ENCODE measurements at regions not wholly inside any gene's neighbourhood (a gene's known extent, or its start where the extent isn't known, plus 50 kb on each side); places are given as distances from the start of the nearest gene placed in this dataset.

DNA sequence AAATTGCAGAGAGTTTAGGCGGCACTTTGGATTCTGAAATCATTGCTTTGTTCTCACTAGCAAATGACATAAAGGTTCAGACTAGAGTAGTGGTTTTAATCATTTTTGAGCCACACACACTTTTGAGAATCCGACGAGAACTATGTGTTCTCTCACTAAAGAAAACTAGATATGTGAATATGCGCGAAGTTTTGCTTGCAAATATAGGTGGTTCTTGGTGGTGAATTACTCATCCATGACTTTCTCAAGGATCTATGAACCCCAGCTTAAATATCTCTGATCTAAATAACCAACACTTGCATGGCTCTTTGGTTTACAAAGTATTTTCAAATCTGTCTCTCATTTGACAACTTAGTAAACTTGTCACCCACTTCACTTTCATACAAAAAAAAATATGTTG lies 54.8 kb downstream of the NOG start:
- no peak for DNase-seq

DNA sequence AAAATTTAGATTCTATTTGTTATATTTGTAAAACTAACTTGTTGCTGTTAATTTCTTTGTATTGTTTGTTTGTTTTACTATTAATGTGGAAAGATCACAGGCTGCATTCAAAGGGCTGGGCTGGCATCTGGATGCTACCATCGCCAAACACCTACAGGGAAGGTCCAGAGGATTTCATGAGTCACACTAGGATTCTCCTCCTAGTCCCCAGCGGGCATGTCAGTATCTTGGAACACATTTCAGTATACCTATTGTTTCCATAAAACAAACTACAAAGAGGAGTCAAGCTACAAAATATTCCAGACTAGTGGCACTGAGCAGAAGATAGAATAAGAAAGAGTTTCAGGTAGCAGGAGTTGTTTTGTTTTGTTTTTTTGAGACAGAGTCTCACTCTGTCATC lies 55.3 kb downstream of the NOG start:
- no peak for DNase-seq

DNA sequence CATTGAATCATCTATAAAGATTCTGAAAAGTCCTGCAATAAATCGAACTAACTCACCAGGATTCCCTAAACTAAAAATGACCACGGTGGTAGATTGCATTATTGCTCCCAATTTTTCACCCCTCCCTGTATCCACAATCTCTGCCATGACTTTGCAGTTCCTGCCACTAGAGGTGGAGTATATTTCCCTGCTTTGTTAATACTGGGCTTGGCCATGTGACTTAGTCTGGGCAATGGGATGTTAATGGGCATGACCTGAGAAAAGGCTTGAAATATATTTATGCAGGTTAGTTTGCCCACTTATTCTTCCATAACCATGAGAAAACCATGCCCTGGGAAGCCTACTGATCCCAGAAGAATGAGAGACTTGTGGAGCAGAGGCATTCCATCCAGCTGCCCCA lies 59.1 kb downstream of the NOG start:
- no peak for DNase-seq

DNA sequence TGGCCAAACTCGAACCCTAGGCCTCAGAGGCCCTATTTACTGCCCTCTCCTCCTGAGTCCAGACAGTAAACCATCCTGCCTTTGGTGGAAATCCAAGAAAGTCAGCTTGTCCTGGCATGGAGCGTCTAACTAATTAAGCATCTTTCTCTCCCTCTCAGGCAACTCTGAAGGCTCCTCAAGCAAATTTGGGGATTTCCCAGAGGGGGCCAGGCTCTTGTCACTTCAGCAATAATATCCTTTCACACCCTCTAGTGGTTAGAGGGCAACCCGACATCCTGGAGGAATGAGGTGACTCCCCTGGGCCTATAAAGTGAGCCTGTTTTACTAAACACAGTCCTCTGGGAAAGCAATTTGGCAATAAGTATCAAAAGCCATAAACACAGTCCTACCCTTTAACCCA lies 60.4 kb downstream of the NOG start:
- peak; percentile 53 for DNase-seq

DNA sequence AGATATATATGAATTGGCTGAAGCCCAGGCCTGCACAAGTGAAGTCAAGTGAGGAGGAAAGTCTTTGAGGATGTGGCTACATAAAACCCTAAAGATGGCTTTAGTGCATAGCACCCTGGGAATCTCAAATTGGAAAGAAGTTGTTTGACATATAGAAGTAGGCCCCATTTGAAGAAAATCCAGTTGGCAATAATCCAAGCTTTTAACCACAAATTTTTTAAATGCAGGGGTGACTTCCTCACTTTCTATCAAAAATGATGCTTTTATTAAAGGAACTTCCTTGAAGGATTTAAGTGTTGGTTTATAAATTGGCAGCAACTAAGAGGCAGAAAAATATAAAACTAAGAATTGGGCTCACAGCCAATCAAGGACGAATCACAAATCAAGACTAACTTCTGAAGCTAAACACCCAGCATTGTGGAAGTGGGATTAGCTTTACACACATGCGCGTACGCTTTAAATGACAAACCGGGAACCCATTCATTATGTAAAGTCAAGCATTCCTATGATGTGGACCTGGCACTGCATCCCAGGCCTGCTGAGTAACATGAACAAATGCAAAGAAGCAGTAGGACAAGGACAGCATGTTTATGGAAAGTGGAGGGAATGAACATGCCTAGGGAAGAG lies 63.3 kb downstream of the NOG start:
- DNase-seq = no peak

DNA sequence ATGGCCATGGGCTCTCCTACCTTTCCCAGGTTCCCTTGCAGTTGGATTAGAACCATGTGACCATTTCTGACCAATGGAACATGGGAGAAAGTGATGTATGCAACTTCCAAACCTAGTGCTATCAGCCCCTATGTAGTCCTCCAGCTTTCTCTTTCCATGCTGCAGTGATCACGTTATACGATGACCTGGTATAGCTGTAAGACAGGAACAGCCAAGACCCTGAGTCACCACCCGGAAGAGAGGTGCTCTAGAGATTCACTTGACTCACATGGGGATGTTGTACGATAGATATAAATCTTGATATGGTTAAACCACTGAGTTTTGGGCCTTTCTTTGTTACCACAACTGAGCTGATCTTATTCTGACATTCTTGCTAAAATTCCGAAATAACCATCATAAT lies 65.1 kb downstream of the NOG start:
- no peak for DNase-seq

DNA sequence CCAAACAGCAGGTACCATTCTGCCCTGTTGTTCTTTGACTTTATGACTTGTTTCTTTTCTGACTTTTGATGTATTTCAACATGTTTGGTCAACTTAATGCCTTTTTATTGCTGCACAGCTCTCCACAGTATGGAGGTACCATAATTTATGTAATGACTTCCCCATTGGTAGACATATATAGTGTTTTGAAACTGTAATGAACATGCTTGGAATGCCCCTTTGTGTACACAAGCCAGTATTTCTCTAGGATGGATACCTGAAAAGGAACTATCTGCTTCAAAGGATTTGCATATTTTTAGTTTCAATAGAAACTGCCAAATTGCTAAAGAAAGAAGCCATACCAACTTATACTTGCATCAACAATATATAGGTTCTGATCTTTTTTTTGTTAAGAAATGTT lies 66.1 kb downstream of the NOG start:
- DNase-seq = no peak

DNA sequence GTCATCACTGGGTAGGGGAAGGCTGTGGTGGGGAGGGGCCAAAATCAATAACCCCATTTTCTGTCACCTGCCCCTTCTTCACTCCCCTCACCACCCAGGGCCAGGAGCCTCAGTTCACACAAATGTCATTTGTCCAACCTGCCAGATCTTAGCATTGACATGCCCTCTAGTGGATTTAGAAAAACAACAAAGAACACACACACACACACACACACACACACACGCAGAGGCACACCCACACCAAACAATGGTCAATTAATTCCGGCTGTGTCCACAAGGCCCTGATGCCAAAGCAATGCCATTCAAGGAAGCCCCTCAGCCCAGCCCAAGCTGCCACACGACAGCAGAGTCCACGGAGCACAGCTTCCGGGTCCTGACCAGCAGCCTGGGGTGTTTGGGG lies 68.4 kb downstream of the NOG start:
- no peak for DNase-seq

DNA sequence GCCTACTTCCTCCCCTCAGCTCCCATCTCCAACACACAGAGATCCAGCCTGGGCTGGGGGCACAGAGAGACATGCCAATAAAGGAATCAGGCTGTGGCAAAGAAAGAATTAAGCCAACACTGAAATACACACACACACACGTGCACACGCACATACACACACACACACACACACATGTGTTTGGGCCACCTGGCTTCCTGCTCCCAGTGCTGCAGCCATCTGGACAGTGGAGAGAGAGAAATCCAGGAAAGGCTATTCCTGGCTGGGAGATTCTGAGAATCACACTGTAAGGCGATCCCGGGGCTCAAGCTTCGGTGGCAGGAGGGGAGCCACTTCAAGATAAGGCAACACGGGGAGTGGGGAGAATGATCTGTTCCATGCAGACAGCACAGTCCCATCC lies 72.4 kb downstream of the NOG start:
- DNase-seq = no peak

DNA sequence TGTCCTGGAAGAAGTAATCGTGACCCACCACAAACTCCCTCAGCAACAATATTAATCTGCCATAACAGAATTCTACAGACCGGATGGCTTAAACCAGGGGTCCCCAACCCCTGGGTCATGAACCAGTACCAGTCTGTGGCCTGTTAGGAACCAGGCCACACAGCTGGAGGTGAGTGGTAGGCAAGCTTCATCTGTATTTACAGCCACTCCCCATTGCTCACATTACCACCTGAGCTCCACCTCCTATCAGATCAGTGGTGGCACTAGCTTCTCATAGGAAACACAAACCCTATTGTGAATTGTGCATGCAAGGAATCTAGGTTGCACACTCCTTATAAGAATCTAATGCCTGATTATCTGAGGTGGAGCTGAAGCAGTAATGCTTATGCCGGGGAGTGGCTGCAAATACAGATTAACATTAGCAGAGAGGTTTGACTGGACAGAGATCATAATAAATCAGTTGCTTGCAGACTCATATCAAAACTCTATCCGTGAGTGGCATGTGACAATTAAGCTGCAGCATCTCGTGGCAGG lies 74.5 kb downstream of the NOG start:
- no peak for DNase-seq

DNA sequence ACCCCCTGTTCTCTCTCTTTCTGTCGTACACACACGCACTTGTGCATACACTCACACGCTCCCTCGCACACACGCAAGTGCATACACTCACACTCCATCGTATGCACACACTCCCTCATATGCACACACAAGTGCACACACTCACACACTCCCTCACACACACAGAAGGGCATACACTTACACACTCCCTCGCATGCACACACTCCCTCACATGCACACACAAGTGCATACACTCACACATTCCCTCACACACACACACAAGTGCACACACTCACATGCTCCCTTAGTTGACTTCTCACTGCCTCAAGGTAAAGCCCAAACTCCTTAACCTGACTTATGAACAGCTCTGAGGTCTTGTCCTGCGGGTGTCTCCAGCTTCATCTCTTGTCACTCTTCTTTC lies 78.7 kb downstream of the NOG start:
- no peak for DNase-seq

DNA sequence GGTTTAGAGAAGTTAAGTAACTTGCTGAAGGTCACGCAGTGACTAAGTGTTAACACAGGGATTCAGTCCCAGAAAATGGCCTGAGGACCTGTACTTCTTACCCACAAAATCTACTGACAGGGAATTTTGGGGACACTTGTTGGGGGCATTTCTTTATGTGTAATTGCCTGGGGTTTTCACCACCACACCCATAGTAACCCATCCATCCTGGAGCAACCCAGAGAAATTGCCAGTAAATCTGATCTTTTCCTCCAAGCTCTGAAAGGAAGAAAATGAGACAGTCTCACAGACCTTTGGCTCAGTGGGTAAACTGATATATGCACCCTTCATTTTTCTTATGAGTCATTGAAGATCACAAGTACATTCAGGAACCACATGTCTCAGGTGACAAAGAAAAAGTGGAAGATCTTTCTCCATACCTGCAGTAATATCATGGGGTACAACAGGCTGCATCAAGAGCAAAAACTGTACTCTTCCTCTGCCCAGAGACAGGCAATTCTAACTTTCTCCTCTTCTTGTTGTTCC lies 81.0 kb downstream of the NOG start:
- no peak for DNase-seq

DNA sequence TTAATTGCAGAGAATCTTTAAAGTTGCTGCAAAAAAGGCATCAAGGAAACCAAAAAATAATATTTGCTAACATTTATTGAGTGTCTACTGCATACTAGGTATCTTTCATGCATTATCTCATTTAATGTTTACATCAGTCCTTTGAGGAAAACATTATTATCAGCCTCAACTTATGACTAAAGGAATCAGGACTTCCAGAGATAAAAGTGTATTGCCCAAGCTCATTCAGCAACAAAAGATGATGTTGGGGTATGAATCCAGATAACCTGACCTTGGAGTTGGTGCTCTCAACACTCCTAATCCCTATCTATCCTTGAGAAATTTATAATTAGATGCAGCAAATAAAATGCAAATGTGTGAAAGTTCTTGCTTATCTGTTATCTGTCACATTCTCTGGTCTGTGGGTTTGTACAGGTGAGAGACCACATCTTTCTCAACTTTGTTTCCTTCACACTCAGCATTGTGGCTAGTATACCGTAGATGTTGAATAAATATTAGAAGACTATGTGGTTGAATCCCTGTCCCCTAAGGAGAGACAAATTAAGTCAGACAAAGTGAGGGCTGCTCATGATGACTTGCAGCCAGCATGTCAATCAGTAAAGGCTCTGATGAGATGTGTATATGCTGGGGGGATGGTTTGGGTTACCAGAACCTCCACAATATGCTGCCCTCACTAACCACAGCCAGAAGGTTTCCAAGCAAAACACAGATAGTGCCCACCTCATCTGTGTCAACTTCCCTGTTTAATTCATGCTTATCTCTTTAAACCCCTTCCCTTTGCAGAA lies 82.6 kb downstream of the NOG start:
- DNase-seq = no peak

DNA sequence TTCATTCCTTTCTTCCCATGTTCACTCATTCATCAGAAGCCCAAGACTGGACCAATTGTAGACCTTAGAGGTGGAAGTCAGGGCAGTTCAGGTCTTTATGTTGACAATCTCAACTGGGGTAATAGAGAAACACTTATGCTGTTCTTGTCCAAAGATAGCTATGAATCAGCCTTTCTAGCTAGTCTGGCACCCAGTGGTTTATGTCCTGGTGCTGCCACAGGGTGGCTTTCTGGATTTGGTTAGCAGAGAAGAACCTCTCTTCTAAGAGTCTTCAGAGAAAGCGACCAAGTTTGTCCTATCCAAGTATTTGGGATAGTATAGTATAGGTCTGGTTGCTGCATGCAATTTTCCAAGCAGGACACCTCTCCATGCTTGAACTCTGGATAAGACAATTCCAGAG lies 83.3 kb downstream of the NOG start:
- DNase-seq = no peak

DNA sequence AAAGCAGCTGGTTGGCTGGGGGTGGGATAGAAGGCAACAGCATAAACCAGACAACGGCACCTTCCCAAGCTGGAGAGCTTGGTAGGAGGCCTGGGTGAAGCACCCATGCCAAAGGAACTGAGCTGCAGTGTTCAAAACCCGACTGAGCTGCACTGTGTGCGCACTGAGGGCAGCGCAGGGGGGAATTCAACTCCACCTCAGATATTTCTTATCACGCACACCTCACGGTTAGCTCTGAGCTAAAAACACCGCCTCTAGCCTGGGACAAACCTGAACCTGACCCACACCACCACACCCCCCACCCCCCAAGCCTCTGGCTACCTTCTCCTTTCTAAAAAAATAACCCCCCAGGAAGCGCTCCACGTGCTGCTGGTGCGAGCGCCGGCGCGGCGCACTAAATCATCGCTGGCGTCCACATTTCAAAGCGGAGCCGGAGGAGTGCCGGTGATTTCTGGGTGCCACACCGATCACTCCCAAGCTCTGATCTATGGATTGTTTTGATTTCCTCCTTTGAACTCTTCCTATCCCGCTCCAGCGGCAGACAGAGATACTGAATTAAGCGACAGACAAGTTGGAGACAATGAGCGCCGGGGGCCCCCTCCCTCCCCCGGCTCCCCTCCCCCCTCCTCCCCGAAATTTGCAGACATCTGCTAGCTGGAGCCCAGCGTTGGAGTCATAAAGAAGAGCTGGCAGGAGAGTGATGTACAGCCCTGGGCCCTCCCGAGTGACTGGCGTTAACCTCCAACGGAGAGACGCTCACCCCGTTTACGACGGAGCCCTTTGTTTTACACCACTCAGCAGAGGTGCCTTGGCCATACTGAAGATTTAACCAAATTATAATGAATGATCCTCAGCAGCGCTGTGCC lies 85.0 kb downstream of the NOG start:
- no peak for DNase-seq

DNA sequence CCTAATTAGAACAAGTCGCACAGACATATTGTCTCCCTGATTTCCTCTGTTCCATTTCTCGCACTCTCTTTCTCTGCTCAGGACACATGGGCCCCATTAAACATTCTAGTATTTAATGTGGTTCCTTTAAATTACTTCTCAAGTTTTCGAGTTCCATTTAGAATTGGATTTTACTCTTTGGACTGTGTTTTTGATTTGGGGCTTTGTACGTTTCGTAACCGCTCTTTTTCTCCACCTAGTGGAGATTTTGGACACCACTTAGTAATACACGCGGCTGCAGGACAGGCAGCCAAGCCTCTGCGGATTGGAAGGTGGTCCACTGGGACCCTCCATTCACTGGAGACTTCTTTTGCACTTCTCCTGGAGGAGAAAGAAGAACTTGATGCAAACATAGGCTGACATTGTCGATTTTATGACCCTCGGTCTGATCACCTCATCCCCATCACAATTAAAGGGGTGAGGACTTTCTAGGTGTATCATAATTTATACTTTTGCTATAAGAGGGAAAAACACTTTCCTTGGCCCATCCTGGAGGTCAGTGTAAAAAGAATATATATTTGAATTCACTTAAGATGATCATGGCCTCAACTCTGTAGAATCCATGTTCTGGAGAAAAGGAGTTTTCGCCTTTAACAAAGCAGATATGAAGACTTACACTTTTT lies 85.7 kb downstream of the NOG start:
- no peak for DNase-seq

DNA sequence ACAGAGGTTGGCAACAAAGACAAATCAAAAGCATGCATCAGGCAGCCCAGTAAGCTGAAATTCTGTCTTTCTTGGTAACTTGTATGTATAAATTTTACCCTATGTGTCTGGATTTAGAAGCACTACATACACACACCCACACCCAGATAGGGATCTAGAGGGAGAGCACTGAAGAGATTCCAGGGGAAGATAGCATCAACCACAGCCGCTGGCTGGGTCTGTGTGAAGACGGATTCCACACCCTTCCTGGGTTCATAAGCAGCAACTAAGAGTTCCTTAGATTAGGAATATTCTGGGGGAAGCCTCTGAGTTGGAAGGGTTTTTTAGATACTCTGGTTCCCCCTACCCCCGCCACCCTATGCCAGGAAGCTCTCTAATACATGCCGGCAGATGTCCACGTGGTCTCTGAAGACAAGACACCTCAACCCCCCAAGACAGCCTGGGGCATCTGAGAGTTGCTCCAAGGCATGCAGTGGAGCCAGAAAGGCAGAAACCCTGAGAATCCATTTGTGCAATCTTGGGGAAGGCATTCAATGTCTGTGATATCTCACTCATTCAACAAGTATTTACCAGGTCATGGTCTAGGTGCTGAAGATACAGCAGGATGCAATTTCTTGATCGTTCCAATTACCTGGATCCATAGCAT lies 86.4 kb downstream of the NOG start:
- no peak for DNase-seq

DNA sequence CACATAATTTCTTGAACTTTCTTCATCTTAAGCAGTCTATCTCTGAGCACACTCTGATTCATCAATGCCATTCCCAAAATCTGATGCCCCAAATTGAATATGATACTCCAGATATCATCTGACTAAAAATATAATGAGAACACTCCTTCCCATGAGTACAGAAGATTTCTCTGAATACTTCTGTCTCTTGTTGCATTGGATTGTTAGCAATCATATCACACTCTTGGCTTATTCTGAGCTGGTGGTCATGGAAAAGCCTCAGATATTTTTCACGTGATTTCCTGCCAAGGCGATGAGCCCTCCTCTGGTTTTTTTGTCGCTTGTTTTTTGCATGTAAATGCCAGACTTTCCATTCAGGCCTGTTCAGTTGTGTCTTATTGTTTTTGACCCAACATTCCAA lies 87.2 kb downstream of the NOG start:
- no peak for DNase-seq

DNA sequence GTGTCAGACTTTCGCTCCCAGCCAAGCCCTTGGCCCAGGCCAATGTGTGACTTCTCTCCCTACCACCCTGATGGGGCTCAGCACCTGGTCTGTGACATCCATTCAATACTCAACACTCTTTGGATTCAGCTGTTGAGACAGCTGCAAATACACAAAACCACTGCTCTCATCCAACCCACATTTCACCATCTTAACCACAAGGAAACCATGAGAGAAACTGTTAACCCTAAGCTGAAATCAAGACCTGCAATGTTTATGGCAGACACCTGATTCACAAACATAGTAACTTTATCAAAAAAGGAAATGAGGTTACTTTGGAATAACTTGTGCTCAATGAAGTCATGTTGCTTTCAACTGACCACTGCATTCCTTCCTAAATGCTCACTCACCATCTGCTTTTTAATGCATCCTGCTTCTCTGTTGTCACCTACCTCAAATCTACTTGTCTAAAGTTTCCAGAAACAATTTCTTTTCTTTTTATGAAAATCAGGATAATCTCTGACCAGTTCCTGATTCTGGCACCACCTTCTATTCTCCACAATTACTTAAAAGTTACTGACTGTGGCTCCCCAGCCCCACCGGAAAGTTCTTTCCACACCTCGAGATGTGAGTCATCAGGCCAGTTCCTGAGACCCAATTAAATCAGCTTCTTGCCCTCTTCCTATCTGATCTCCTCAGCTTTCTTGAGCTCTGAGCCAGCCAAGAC lies 88.2 kb downstream of the NOG start:
- peak; percentile 42 for DNase-seq

DNA sequence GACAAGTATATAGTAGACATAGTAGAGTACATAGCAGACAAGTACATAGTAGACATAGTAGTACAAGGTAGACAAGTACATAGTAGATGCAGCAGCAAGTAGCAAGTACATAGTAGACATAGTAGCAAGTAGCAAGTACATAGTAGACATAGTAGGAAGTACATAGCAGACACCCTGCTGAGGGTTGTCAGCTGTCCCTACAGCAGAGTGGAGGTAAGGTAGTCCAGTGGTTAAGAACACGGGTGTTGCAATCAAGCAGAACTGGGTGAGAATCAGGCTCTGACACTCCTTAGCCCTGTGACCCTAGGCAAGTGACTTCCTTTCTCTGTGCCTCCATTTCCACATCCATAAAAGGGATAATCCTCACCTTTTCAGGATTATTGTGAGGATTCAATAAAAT lies 94.7 kb downstream of the NOG start:
- DNase-seq = no peak

DNA sequence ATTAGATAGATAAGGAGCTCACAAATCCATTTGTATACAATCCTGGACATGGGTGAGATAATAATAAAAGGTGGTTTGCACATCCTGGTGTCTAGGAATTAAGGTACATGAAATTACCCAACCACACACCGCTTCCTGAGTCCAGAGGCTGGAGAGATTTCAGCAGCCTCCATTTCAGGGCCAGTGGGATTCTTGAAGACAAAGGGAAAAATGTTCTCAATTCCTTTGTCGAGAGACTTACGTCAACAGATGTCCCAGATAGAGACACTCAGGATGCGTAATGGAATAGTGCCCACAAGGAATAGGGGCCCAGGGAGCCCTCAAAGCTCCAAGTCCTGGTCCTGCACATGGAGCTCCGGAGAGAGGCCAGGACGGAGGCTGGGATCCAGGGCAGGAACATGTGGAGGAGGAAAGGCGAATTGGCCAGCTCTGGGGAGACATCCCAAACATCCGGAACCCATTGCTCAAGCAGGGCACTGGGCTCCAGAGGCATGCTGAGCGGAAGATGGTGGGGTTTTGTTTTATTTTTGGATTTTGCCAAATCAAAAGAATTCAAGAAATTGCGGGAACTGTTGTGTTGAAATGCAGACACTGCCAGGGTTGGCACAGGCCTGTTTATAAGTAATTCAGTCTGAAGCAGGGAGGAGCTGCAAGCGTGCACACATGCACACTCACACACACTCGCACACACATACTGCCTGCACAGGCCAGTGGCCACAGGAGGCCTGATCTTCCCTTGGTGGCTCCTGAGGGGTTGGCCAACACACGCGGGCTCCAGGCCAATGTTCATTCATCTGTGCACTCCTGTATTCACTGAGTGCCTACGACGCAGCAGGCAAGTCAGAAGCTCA lies 97.2 kb downstream of the NOG start:
- no peak for DNase-seq

All from stimulated activated CD8-positive, alpha-beta memory T cell treated with anti-CD3 and anti-CD28 coated beads, Interleukin-4, amount 100 ng/mL, for 48 hours (primary cell).